B cell (primary cell): ENCODE measurements at regions not wholly inside any gene's neighbourhood (a gene's known extent, or its start where the extent isn't known, plus 50 kb on each side); places are given as distances from the start of the nearest gene placed in this dataset.

ENCODE experiments used
- CTCF ChIP-seq: fragments of 200-600 bp; IDR thresholded peaks from one replicate; pipeline ENCODE4 v1.8.0; 2022; ENCODE audit warnings: antibody characterized with exemption, mild to moderate bottlenecking
- EZH2 ChIP-seq: IDR thresholded peaks from 2 replicates; pipeline ENCODE4 v1.6.1; 2012; ENCODE audit warnings: borderline replicate concordance, low read depth, mild to moderate bottlenecking, moderate library complexity, low read length; ENCODE audit not compliant: insufficient read depth, poor library complexity, severe bottlenecking

GRCh38 chr12:9273276-9273675 is 65.1 kb upstream of the PZP start:
- no peak for TF ChIP-seq CTCF
- TF ChIP-seq EZH2 = no peak
